H1 (cell line): ENCODE measurements at regions not wholly inside any gene's neighbourhood (a gene's known extent, or its start where the extent isn't known, plus 50 kb on each side); places are given as distances from the start of the nearest gene placed in this dataset.

ENCODE experiments used
- SP1 ChIP-seq: IDR thresholded peaks from 2 replicates; pipeline ENCODE4 v1.6.1; 2011; ENCODE audit warnings: low read depth, low read length
- SRF ChIP-seq: IDR thresholded peaks from 2 replicates; pipeline ENCODE4 v1.6.1; 2011; ENCODE audit warnings: mild to moderate bottlenecking, low read depth, low read length, moderate library complexity
- TCF12 ChIP-seq: IDR thresholded peaks from 2 replicates; pipeline ENCODE4 v1.6.1; 2011; ENCODE audit warnings: low read depth, mild to moderate bottlenecking, low read length

DNA sequence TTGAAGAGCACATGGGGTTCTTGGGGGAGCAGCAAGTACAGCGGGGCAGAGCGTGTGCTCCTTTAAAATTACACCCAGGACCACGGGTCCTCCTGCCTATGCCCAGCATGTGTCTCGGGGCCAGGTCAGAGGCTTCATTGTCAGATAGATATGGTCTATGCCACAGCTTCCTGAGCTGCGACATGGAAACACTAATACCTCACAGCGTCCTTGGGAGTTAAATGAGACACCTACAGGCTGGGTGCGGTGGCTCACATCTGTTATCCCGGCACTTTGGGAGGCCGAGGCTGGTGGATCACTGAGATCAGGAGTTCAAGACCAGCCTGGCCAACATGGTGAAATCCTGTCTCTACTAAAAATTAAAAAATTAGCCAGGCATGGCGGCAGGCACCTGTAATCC is 110.8 kb upstream of the ATL2 start:
- TF ChIP-seq TCF12, result no peak
- no peak for TF ChIP-seq SP1
- no peak for TF ChIP-seq SRF
